Brain microvascular endothelial cell (primary cell): ENCODE measurements at regions not wholly inside any gene's neighbourhood (a gene's known extent, or its start where the extent isn't known, plus 50 kb on each side); places are given as distances from the start of the nearest gene placed in this dataset.

Source experiments
- DNase-seq: peaks from one replicate; pipeline ENCODE4 v3.0.0-alpha.2; 2020
- H3K27ac ChIP-seq: fragments of 250-450 bp; sonication (Bioruptor Pico); 2 replicates; pipeline ENCODE4 v1.5.1; 2020; ENCODE audit warnings: mild to moderate bottlenecking, moderate library complexity
- H3K27me3 ChIP-seq: fragments of 250-450 bp; sonication (Bioruptor Pico); replicated peaks from 2 replicates; pipeline ENCODE4 v1.5.1; 2020; ENCODE audit warnings: mild to moderate bottlenecking
- H3K36me3 ChIP-seq: fragments of 250-450 bp; sonication (Bioruptor Pico); replicated peaks from 2 replicates; pipeline ENCODE4 v1.5.1; 2020; ENCODE audit warnings: mild to moderate bottlenecking
- H3K4me3 ChIP-seq: 2 replicates; pipeline ENCODE4 v1.5.1; 2011; ENCODE audit warnings: low read depth, mild to moderate bottlenecking, control low read depth, low read length, moderate library complexity
- CTCF ChIP-seq: IDR thresholded peaks from 2 replicates; pipeline ENCODE4 v1.5.1; 2011; ENCODE audit warnings: low read depth, mild to moderate bottlenecking, moderate library complexity, low read length, control low read depth, inconsistent platforms; ENCODE audit errors: missing control alignments
- in situ Hi-C: cut with HindIII; loops from 2 replicates; pipeline ENCODE4 v1.10.0; 2017; ENCODE audit warnings: low sequenced_read_pairs, low pct_ligation_motif_present

- no peak for TF ChIP-seq CTCF
- in situ Hi-C loops: no loop called here
- H3K27me3 ChIP-seq: no peaks in the 10 kb centered on the region
- H3K4me3 ChIP-seq: no peak overlapping the region
- H3K27ac ChIP-seq: no peak overlapping the region
- H3K36me3 ChIP-seq: no peaks in the 10 kb centered on the region
- no peak for DNase-seq
Measured at GRCh38 chr13:26837997-26838396, 77.4 kb upstream of the GPR12 start.

- no peak for TF ChIP-seq CTCF
- DNase-seq: no peak
- Histone ChIP-seq H3K36me3 (no peaks in the 10 kb centered on the region), H3K27ac (no peak overlapping the region), H3K4me3 (no peak overlapping the region), H3K27me3 (no peaks in the 10 kb centered on the region)
- in situ Hi-C loops: no loop called here
Measured at GRCh38 chr13:26837102-26837501, 76.5 kb upstream of the GPR12 start.

- in situ Hi-C loops: no loop called here
Measured at GRCh38 chr13:26836626-26837025, 76.0 kb upstream of the GPR12 start.

GRCh38 chr13:26834646-26835045 is 74.1 kb upstream of the GPR12 start:
- in situ Hi-C loops: no loop called here
- no peak overlapping the region for H3K4me3 ChIP-seq
- no peak for TF ChIP-seq CTCF
- no peak for DNase-seq
- no peaks in the 10 kb centered on the region for H3K27me3 ChIP-seq
- no peaks in the 10 kb centered on the region for H3K36me3 ChIP-seq
- H3K27ac ChIP-seq: no peak overlapping the region

More at GRCh38 chr13:26836626-26837025, 76.0 kb upstream of the GPR12 start:
- no peaks in the 10 kb centered on the region for H3K27me3 ChIP-seq
- H3K36me3 ChIP-seq: no peaks in the 10 kb centered on the region
- TF ChIP-seq CTCF: no peak
- DNase-seq: no peak
- no peak overlapping the region for H3K4me3 ChIP-seq
- H3K27ac ChIP-seq: no peak overlapping the region

- Histone ChIP-seq H3K36me3 (no peaks in the 10 kb centered on the region), H3K27ac (no peak overlapping the region), H3K27me3 (no peaks in the 10 kb centered on the region), H3K4me3 (no peak overlapping the region)
- no peak for DNase-seq
- no peak for TF ChIP-seq CTCF
- in situ Hi-C loops: no loop called here
Measured at GRCh38 chr13:26831336-26831908, 70.8 kb upstream of the GPR12 start.

- Histone ChIP-seq H3K36me3 (no peaks in the 10 kb centered on the region), H3K27me3 (no peaks in the 10 kb centered on the region), H3K27ac (no peak overlapping the region), H3K4me3 (no peak overlapping the region)
- DNase-seq: no peak
- TF ChIP-seq CTCF: no peak
- in situ Hi-C loops: no loop called here
Measured at GRCh38 chr13:26829716-26830115, 69.1 kb upstream of the GPR12 start.
